ENCODE measurements at regions not wholly inside any gene's neighbourhood (a gene's known extent, or its start where the extent isn't known, plus 50 kb on each side); places are given as distances from the start of the nearest gene placed in this dataset.
"Not testable (repeated sequence)": the region's sequence is repeated elsewhere in the genome, so short reads cannot be mapped to it uniquely, and the experiment has no call there.

DNA sequence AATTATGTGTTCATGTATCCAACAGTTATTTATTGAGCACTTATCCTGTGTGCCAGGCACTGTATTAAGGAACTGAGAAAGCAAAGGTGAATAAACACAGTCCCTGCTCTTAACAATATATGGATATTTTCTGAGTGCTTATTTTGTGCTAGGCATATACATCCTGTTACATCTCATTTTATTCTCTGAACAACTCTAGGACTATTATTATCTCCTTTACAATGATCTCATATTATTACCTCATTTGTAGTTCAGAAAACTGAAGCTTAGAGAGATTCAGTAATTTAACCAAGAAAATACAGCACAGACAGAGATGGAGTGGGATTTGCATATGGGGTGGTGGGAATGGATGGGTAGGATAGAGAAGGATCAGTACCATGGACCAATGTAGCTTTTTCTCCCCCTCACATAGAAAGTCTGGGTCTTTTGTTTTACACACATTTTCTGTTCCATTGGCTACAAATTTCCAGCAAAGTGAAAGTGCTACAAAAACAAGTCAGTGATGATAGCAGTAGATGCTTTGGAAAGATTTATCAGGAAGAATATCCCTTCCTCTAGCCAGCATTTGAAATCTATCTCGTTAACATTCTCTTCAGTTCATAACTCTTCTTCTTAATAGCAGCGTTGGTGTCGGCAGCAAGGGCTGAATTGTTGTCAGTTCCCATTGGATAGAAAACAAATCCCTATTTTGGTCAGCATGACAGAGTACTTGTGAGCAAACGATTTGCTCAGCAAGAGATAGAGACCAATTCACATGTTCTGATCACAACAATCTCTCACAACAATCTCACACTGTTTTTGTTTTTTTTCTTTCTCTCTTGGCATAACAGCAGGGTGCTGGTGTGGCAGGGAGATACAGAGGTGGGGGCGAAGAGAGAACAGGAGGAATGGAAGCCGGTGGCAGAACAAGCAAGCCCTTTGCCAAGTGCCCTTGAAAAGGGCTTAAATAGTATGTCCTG is 102.2 kb upstream of the KCTD1 start:
- no peak for DNase-seq

GRCh38 chr18:26649193-26649543 is 100.8 kb upstream of the KCTD1 start:
- DNase-seq: no peak

GRCh38 chr18:26648509-26649192 is 100.3 kb upstream of the KCTD1 start:
- DNase-seq: no peak

GRCh38 chr18:26646901-26647300 is 98.5 kb upstream of the KCTD1 start:
- no peak for DNase-seq

DNA sequence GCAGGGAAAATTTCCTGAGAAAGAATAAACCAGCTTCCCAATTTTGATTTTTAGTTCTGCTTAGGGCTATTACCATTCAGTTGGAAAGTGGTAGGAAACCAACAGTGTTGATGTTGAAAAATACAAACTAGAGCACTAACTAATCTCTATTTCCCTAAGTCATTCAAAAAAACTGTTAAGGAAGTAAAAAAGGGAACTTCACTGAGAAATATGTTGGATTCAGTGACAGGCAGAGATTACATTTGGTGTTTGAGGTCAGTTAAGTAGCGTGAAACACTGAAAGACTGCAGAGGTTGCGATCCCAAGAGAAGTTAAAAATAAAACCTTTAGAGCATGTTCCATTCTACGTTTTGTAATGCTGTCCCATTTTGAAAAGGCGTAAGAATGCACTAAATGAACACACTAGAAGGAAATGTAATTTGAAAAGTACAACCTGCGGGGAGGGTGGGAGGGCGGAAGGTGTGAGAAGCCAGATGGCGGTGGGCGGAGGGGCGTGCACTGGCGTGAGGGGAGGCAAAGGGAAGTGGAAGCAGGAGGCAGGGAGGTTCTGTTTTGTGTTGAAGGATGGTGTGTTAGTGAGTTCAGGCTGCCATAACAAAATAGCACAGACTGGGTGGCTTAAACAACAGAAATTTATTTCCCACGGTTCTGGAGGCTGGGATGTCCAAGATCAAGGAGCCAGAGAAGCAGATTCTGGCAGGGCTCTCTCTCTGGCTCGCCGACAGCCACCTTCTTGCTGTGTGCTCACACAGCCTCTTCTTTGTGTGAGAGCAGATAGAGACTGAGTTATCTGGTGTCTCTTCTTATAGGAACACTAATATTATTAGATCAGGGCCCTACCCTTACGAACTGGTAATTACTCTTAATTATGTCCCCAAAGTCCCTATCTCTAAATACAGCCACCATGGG is 94.3 kb upstream of the KCTD1 start:
- no peak for DNase-seq

GRCh38 chr18:26640541-26640940 is 92.2 kb upstream of the KCTD1 start:
- no peak for DNase-seq

DNA sequence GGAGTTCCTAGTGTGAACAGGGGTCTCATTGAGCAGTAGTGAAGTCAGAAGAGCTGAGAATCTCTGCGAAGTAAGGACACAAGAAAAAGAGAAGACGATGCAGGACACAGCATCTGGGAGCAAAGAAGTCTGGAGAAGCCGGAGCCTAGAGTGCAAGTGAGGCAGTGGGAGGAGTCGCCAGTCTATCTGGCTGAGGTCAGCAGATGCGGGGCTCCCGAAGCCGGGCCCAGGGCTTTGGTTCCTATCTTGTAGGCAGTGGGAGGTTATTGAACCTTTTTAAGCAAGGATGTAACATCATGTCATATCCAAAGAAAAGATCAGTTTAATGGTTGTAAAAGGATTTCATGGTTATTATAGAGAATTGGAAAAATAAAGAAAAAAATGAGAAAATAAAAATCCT is 90.8 kb upstream of the KCTD1 start:
- DNase-seq: no peak

- DNase-seq: no peak
Observed at GRCh38 chr18:26637983-26638382, 89.6 kb upstream of the KCTD1 start.

GRCh38 chr18:26637324-26637723 is 89.0 kb upstream of the KCTD1 start:
- DNase-seq: no peak

- no peak for DNase-seq
Observed at GRCh38 chr18:26635466-26635865, 87.1 kb upstream of the KCTD1 start.

DNA sequence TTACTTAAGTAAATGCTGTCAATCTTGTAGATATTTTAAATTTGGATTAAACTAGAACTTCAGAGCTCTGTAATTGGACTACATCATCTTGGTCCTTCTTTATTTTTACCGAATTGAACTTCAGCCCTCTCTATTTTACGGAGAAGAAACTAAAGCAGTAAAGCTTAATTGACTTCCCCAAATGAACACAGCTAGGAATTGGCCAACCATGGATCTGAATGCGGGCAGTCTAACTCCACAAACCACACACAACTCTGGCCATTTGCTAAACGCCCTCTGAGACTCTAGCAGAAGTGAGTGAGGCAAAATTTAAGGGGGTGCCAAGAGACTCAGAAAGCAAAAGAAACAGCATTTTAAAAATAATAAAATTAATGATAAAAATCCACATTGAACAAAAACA is 86.3 kb upstream of the KCTD1 start:
- no peak for DNase-seq

DNA sequence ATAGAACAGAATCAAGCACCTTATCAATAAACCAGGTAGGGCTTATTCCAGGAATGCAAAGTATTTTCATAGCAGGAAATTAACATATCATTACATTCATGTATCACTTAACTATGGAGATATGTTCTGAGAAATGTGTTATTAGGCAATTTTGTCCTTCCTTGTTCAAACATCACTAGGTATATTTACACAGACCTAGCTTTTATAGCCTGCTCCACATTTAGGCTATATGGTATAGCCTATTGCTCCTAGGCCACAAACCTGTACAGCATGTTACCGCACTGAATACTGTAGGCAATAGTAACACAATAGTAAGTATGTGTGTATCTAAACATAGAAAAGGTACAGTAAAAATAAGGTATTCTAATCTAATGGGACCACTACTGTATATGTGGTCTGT is 82.8 kb upstream of the KCTD1 start:
- no peak for DNase-seq

- no peak for DNase-seq
Observed at GRCh38 chr18:26630596-26630995, 82.2 kb upstream of the KCTD1 start.

- DNase-seq: no peak
Observed at GRCh38 chr18:26628017-26628416, 79.7 kb upstream of the KCTD1 start.

- no peak for DNase-seq
Observed at GRCh38 chr18:26624443-26624842, 76.1 kb upstream of the KCTD1 start.

- not testable (repeated sequence) for DNase-seq
Observed at GRCh38 chr18:26623314-26623713, 75.0 kb upstream of the KCTD1 start.

GRCh38 chr18:26621161-26622026 is 73.0 kb upstream of the KCTD1 start:
- peak; percentile 13 for DNase-seq

GRCh38 chr18:26619350-26619749 is 71.0 kb upstream of the KCTD1 start:
- DNase-seq: no peak

DNA sequence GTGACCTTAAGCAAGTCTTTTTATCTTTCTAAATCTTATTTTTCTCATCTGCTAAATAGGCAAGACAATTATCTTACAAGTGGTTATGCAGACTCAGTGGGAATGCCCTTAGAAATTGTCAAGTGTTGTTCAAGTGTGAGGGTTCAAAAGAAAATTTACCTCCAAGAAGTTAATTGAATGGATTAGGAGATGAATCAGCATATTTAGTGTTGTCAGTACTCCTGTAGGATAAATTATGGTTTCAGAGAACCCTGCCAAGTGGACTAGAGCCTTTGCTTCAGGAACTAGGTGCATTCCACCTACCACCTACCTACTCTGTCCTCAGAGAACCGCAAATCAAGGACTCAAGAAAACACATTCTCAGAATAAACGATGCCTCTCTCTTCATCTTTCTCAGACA is 69.8 kb upstream of the KCTD1 start:
- DNase-seq: no peak

DNA sequence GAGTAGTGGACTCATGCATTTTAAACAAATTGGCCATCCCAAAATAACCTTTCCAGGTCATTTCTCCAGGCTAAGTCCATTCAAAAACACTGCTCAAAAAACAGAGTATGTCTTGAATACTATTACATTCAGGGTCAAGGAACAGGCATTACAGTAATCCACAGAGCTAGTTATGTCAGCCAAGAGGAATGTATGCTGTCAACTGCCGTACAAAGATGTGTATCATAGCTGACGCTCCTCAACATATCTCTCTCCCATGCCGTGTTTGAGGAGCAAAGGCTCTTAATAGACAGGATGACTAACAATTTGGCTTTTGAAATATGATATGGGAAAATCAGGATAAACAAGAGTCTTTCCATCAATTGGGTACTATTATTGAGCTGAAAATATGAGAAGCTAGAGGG is 68.8 kb upstream of the KCTD1 start:
- peak; percentile 95 for DNase-seq

DNA sequence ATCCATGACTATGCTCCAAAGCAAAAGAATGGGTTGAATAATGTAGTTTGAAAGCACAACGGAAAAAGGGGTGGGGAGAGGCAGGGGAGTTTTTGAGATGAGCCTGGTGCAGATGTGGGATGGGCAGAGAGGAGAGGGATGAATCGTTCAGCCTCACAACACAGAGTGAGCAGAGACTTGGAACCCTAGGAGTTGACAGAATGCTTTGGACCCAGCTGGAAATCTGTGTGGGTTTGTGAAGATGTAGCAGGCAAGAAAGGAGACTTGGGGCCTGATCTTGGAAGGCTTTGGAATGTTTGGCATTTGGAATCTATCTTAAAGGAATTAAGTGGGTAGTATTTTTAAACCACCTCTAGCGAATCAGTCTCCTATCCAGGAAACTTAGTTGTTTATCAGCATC is 66.0 kb upstream of the KCTD1 start:
- DNase-seq: peak; percentile 17
